A673 (cell line): ENCODE measurements at regions not wholly inside any gene's neighbourhood (a gene's known extent, or its start where the extent isn't known, plus 50 kb on each side); places are given as distances from the start of the nearest gene placed in this dataset.

Experiments used
- BruUV-seq: library from RNA; stranded (reverse); fragments of 400-500 nt; replicated peaks from 2 replicates; lab custom pipeline; 2021; lab: Mats Ljungman, UMichigan
- CTCF ChIA-PET: fragments of 300-600 bp; sonication (Branson Sonifier 250); formaldehyde crosslinking; loops from one replicate; lab custom pipeline; 2022; ENCODE audit warnings: antibody characterized with exemption; lab: Charles Lee
- POLR2A ChIA-PET: fragments of 300-600 bp; sonication (Branson Sonifier 250); formaldehyde crosslinking; loops from one replicate; lab custom pipeline; 2022; ENCODE audit warnings: antibody characterized with exemption; ENCODE audit not compliant: low non-redundant PET; lab: Charles Lee
- DNase-seq: peaks from one replicate; pipeline ENCODE4 v3.0.0-alpha.2; 2015; ENCODE audit warnings: low spot score
- H3K27ac ChIP-seq: fragments of 200-600 bp; sonication (generic); 2 replicates; pipeline ENCODE4 v1.5.1; 2016; ENCODE audit warnings: mixed run types, low read depth, mild to moderate bottlenecking, mixed read lengths, antibody characterized with exemption, low read length; ENCODE audit not compliant: poor library complexity, severe bottlenecking
- H3K27me3 ChIP-seq: fragments of 200-600 bp; sonication (generic); replicated peaks from 2 replicates; pipeline ENCODE4 v1.6.1; 2017; ENCODE audit warnings: mixed run types, low read depth, mild to moderate bottlenecking, mixed read lengths, antibody characterized with exemption, low read length; ENCODE audit not compliant: insufficient read depth, poor library complexity
- H3K36me3 ChIP-seq: fragments of 200-600 bp; sonication (generic); 2 replicates; pipeline ENCODE4 v1.6.1; 2016; ENCODE audit warnings: mixed run types, mild to moderate bottlenecking, mixed read lengths, antibody characterized with exemption, low read length; ENCODE audit not compliant: insufficient read depth, poor library complexity, severe bottlenecking
- H3K4me1 ChIP-seq: fragments of 200-600 bp; sonication (generic); 2 replicates; pipeline ENCODE4 v1.6.1; 2017; ENCODE audit warnings: mixed run types, mild to moderate bottlenecking, mixed read lengths, antibody characterized with exemption, low read length; ENCODE audit not compliant: insufficient read depth, poor library complexity, severe bottlenecking
- H3K4me3 ChIP-seq: fragments of 200-600 bp; sonication (generic); 2 replicates; pipeline ENCODE4 v1.5.1; 2016; ENCODE audit warnings: low read depth, mixed run types, mild to moderate bottlenecking, mixed read lengths, low read length; ENCODE audit not compliant: poor library complexity, severe bottlenecking
- H3K9me3 ChIP-seq: fragments of 200-600 bp; sonication (generic); 2 replicates; pipeline ENCODE4 v1.6.1; 2016; ENCODE audit warnings: mixed run types, low read depth, mild to moderate bottlenecking, mixed read lengths, antibody characterized with exemption, low read length; ENCODE audit not compliant: poor library complexity, severe bottlenecking
- CTCF ChIP-seq: fragments of 300-800, 200-600 bp; sonication (generic); conservative IDR thresholded peaks from 2 replicates; pipeline ENCODE4 v1.5.1; 2017; ENCODE audit warnings: low read depth, mild to moderate bottlenecking, antibody characterized with exemption, low read length, moderate library complexity, mixed read lengths
- EZH2 ChIP-seq: fragments of 200-600 bp; sonication (generic); IDR thresholded peaks from 2 replicates; pipeline ENCODE4 v1.6.1; 2017; ENCODE audit warnings: borderline replicate concordance, low read depth, mild to moderate bottlenecking, mixed read lengths, antibody characterized with exemption, low read length; ENCODE audit not compliant: poor library complexity, severe bottlenecking
- intact Hi-C: fragments of 100-400 bp; cut with micrococcal nuclease; formaldehyde crosslinking; loops from one replicate; pipeline ENCODE4 v1.10.0; 2022; ENCODE audit not compliant: unreplicated experiment

GRCh38 chr5:125496393-125496792, 750.0 kb upstream of the ZNF608 start:
- TF ChIP-seq EZH2 (no peak), CTCF (no peak)
- Histone ChIP-seq H3K36me3 (no peaks in the 10 kb centered on the region), H3K4me3 (no peak overlapping the region), H3K9me3 (peaks cover 6% of the 10 kb centered on the region), H3K27me3 (peaks cover 8% of the 10 kb centered on the region), H3K4me1 (peaks cover 3% of the 10 kb centered on the region), H3K27ac (no peak overlapping the region)
- BruUV-seq: no TSS peak
- ChIA-PET POLR2A (no interaction called here), CTCF (no interaction called here)
- DNase-seq: no peak
- intact Hi-C loops: no loop called here

GRCh38 chr5:125497651-125498050, 751.2 kb upstream of the ZNF608 start:
- no TSS peak for BruUV-seq
- Histone ChIP-seq H3K27me3 (peaks cover 8% of the 10 kb centered on the region), H3K4me3 (no peak overlapping the region), H3K27ac (no peak overlapping the region), H3K9me3 (peaks cover 6% of the 10 kb centered on the region), H3K36me3 (no peaks in the 10 kb centered on the region), H3K4me1 (no peaks in the 10 kb centered on the region)
- TF ChIP-seq CTCF: no peak
- TF ChIP-seq EZH2: no peak
- DNase-seq: no peak
- intact Hi-C loops: no loop called here
- ChIA-PET CTCF (no interaction called here), POLR2A (no interaction called here)

GRCh38 chr5:125499636-125500332, 753.3 kb upstream of the ZNF608 start:
- Histone ChIP-seq H3K9me3 (no peaks in the 10 kb centered on the region), H3K27me3 (peaks cover 8% of the 10 kb centered on the region), H3K4me3 (no peak overlapping the region), H3K36me3 (no peaks in the 10 kb centered on the region), H3K4me1 (no peaks in the 10 kb centered on the region), H3K27ac (no peak overlapping the region)
- no peak for DNase-seq
- TF ChIP-seq CTCF (no peak), EZH2 (no peak)
- POLR2A ChIA-PET: no interaction called here
- intact Hi-C loops: no loop called here
- CTCF ChIA-PET: no interaction called here
- no TSS peak for BruUV-seq
